GM18907 (cell line): ENCODE measurements at regions not wholly inside any gene's neighbourhood (a gene's known extent, or its start where the extent isn't known, plus 50 kb on each side); places are given as distances from the start of the nearest gene placed in this dataset.

Source experiments
- ATAC-seq: cut with Tn5 transposase; IDR thresholded peaks from one replicate; pipeline ENCODE4 v1.9.1; 2021; ENCODE audit warnings: mild to moderate bottlenecking, moderate library complexity; ENCODE audit not compliant: unreplicated experiment

GRCh38 chr13:60282186-60282585 lies 114.8 kb upstream of the TDRD3 start:
- no peak for ATAC-seq

- ATAC-seq = no peak
Measured at GRCh38 chr13:60282708-60283107, 114.3 kb upstream of the TDRD3 start.

- no peak for ATAC-seq
Measured at GRCh38 chr13:60286707-60287106, 110.3 kb upstream of the TDRD3 start.

GRCh38 chr13:60288569-60288968 lies 108.5 kb upstream of the TDRD3 start:
- no peak for ATAC-seq

GRCh38 chr13:60303166-60303565 lies 93.9 kb upstream of the TDRD3 start:
- ATAC-seq = no peak

GRCh38 chr13:60311527-60311926 lies 85.5 kb upstream of the TDRD3 start:
- no peak for ATAC-seq

- no peak for ATAC-seq
Measured at GRCh38 chr13:60312851-60313505, 84.0 kb upstream of the TDRD3 start.

GRCh38 chr13:60318186-60318585 lies 78.8 kb upstream of the TDRD3 start:
- ATAC-seq = no peak

- no peak for ATAC-seq
Measured at GRCh38 chr13:60324131-60324530, 72.9 kb upstream of the TDRD3 start.

GRCh38 chr13:60326273-60326672 lies 70.7 kb upstream of the TDRD3 start:
- no peak for ATAC-seq

- no peak for ATAC-seq
Measured at GRCh38 chr13:60327511-60327910, 69.5 kb upstream of the TDRD3 start.

- ATAC-seq = no peak
Measured at GRCh38 chr13:60328073-60328472, 68.9 kb upstream of the TDRD3 start.

- peak; percentile 72 for ATAC-seq
Measured at GRCh38 chr13:60329221-60329923, 67.6 kb upstream of the TDRD3 start.

- no peak for ATAC-seq
Measured at GRCh38 chr13:60331249-60332012, 65.6 kb upstream of the TDRD3 start.

- no peak for ATAC-seq
Measured at GRCh38 chr13:60332682-60333081, 64.3 kb upstream of the TDRD3 start.

GRCh38 chr13:60334310-60334709 lies 62.7 kb upstream of the TDRD3 start:
- ATAC-seq = no peak

- no peak for ATAC-seq
Measured at GRCh38 chr13:60335531-60335930, 61.5 kb upstream of the TDRD3 start.

GRCh38 chr13:60338754-60339153 lies 58.3 kb upstream of the TDRD3 start:
- no peak for ATAC-seq

GRCh38 chr13:60343978-60344377 lies 53.0 kb upstream of the TDRD3 start:
- ATAC-seq = no peak

- no peak for ATAC-seq
Measured at GRCh38 chr13:60347174-60347573, 49.8 kb upstream of the TDRD3 start.
